Peyer's patch (tissue), 4 donors: ENCODE measurements at regions not wholly inside any gene's neighbourhood (a gene's known extent, or its start where the extent isn't known, plus 50 kb on each side); places are given as distances from the start of the nearest gene placed in this dataset.
"Not testable (repeated sequence)": the region's sequence is repeated elsewhere in the genome, so short reads cannot be mapped to it uniquely, and the experiment has no call there.

Experiments used
- DNase-seq, 3 donors: peaks; one replicate each; pipeline ENCODE4 v3.0.0-alpha.2; 2017 to 2019
- H3K27ac ChIP-seq, 4 donors: fragments of 200-600 bp; sonication (generic); one replicate each; pipeline ENCODE4 v1.5.1; 2016 to 2019
- H3K27me3 ChIP-seq, 2 donors: fragments of 200-600 bp; sonication (generic); one replicate each; pipeline ENCODE4 v1.5.1; 2019
- H3K36me3 ChIP-seq, 3 donors: fragments of 200-600 bp; sonication (generic); one replicate each; pipeline ENCODE4 v1.5.1; 2016 to 2019
- H3K4me1 ChIP-seq, 4 donors: fragments of 200-600 bp; sonication (generic); one replicate each; pipeline ENCODE4 v1.5.1; 2016 to 2019
- H3K4me3 ChIP-seq, 4 donors: fragments of 200-600 bp; sonication (generic); 1 replicate in 3 of 4; 2 replicates in 1 of 4; pipeline ENCODE4 v1.5.1; 2016 to 2019; ENCODE audit warnings: mild to moderate bottlenecking in 1 of 4
- H3K9me3 ChIP-seq, 4 donors: fragments of 200-600 bp; sonication (generic); one replicate each; pipeline ENCODE4 v1.5.1; 2016 to 2019; ENCODE audit warnings: mild to moderate bottlenecking in 1 of 4
- CTCF ChIP-seq, 6 experiments: fragments of 450-650 bp in 4 of 6; fragments of 200-600 bp in 2 of 6; sonication (generic) in 1 of 6; IDR thresholded peaks; one replicate each; pipeline ENCODE4 v1.5.1; 2017 to 2019; ENCODE audit warnings: antibody characterized with exemption in 6 of 6, mild to moderate bottlenecking in 3 of 6, moderate library complexity in 1 of 6
- POLR2A ChIP-seq, 2 donors: fragments of 450-650 bp; IDR thresholded peaks; one replicate each; pipeline ENCODE4 v1.5.1; 2017; ENCODE audit warnings: antibody characterized with exemption in 2 of 2, mild to moderate bottlenecking in 2 of 2, moderate library complexity in 2 of 2

- no peaks in the 10 kb centered on the region for H3K27me3 ChIP-seq
- DNase-seq = no peak
- H3K4me3 ChIP-seq = no peak overlapping the region
- no peaks in the 10 kb centered on the region for H3K4me1 ChIP-seq
- no peak overlapping the region for H3K27ac ChIP-seq
- H3K36me3 ChIP-seq = no peaks in the 10 kb centered on the region
- H3K9me3 ChIP-seq = no peaks in the 10 kb centered on the region
- TF ChIP-seq CTCF (IDR thresholded peaks at IDR 0.05) = no peak
- no peak for TF ChIP-seq POLR2A (IDR thresholded peaks at IDR 0.05)
These were observed 195.2 kb upstream of the KIF2B start for GRCh38 chr17:53627511-53627910.

- no peak for TF ChIP-seq POLR2A (IDR thresholded peaks at IDR 0.05)
- TF ChIP-seq CTCF (IDR thresholded peaks at IDR 0.05) = no peak
- H3K27me3 ChIP-seq = no peaks in the 10 kb centered on the region
- no peaks in the 10 kb centered on the region for H3K9me3 ChIP-seq
- H3K36me3 ChIP-seq = no peaks in the 10 kb centered on the region
- H3K27ac ChIP-seq = no peak overlapping the region
- H3K4me3 ChIP-seq = no peak overlapping the region
- H3K4me1 ChIP-seq = no peaks in the 10 kb centered on the region
- DNase-seq = no peak
These were observed 196.4 kb upstream of the KIF2B start for GRCh38 chr17:53626286-53626685.

- no peak for DNase-seq
- H3K4me1 ChIP-seq = no peaks in the 10 kb centered on the region
- H3K36me3 ChIP-seq = no peaks in the 10 kb centered on the region
- no peak overlapping the region for H3K27ac ChIP-seq
- no peak overlapping the region for H3K4me3 ChIP-seq
- no peaks in the 10 kb centered on the region for H3K9me3 ChIP-seq
- no peak for TF ChIP-seq CTCF (IDR thresholded peaks at IDR 0.05)
- TF ChIP-seq POLR2A (IDR thresholded peaks at IDR 0.05) = no peak
- H3K27me3 ChIP-seq = no peaks in the 10 kb centered on the region
These were observed 203.7 kb upstream of the KIF2B start for GRCh38 chr17:53619025-53619424.

GRCh38 chr17:53608208-53608607 is 214.5 kb upstream of the KIF2B start:
- not testable (repeated sequence) for H3K36me3 ChIP-seq, H3K27ac ChIP-seq, H3K27me3 ChIP-seq, H3K9me3 ChIP-seq, DNase-seq, H3K4me1 ChIP-seq, H3K4me3 ChIP-seq

GRCh38 chr17:53607475-53607874 is 215.3 kb upstream of the KIF2B start:
- no peak for TF ChIP-seq CTCF (IDR thresholded peaks at IDR 0.05)
- no peak for TF ChIP-seq POLR2A (IDR thresholded peaks at IDR 0.05)
- H3K27ac ChIP-seq = no peak overlapping the region
- H3K27me3 ChIP-seq = no peaks in the 10 kb centered on the region
- H3K9me3 ChIP-seq = no peaks in the 10 kb centered on the region
- no peak overlapping the region for H3K4me3 ChIP-seq
- H3K36me3 ChIP-seq = no peaks in the 10 kb centered on the region
- DNase-seq = no peak
- no peaks in the 10 kb centered on the region for H3K4me1 ChIP-seq

- TF ChIP-seq POLR2A (IDR thresholded peaks at IDR 0.05) = no peak
- no peak for TF ChIP-seq CTCF (IDR thresholded peaks at IDR 0.05)
- DNase-seq = no peak
- H3K4me3 ChIP-seq = no peak overlapping the region
These were observed 234.4 kb upstream of the KIF2B start for GRCh38 chr17:53588317-53588716.

More at GRCh38 chr17:53588317-53588716, 234.4 kb upstream of the KIF2B start:
- no peaks in the 10 kb centered on the region for H3K27me3 ChIP-seq
- no peak overlapping the region for H3K27ac ChIP-seq
- H3K9me3 ChIP-seq = no peaks in the 10 kb centered on the region
- no peaks in the 10 kb centered on the region for H3K36me3 ChIP-seq
- H3K4me1 ChIP-seq = no peaks in the 10 kb centered on the region
